ENCODE measurements at regions not wholly inside any gene's neighbourhood (a gene's known extent, or its start where the extent isn't known, plus 50 kb on each side); places are given as distances from the start of the nearest gene placed in this dataset.

GRCh38 chr11:24286238-24286637, 210.6 kb upstream of the LUZP2 start:
- Histone ChIP-seq H3K9me3 (ENCODE audit: insufficient read depth, low read depth, low read length) (no peaks in the 10 kb centered on the region), H3K36me3 (ENCODE audit: insufficient read depth, low read length) (no peaks in the 10 kb centered on the region), H3K79me2 (ENCODE audit: insufficient read depth, low read length) (no peaks in the 10 kb centered on the region), H2AFZ (ENCODE audit: low read depth, low read length) (no peak overlapping the region), H3K27ac (ENCODE audit: low read depth, low read length) (no peak overlapping the region), H3K4me2 (ENCODE audit: low read length) (no peak overlapping the region), H3K27me3 (ENCODE audit: insufficient read depth, low read length) (no peaks in the 10 kb centered on the region), H3K4me1 (ENCODE audit: insufficient read depth, low read length) (no peaks in the 10 kb centered on the region), H4K20me1 (ENCODE audit: insufficient read depth, low read length) (no peaks in the 10 kb centered on the region), H3K9ac (ENCODE audit: low read length) (no peak overlapping the region), H3K4me3 (ENCODE audit: insufficient read depth, low read depth, low read length) (no peak overlapping the region)
- H3K9me3 Mint-ChIP-seq (ENCODE audit: unreplicated experiment): peaks cover 3% of the 10 kb centered on the region
- TF ChIP-seq EZH2 (IDR thresholded peaks at IDR 0.05; ENCODE audit: insufficient read depth, low read length): no peak
- H3K4me1 Mint-ChIP-seq (ENCODE audit: low read depth, unreplicated experiment): no peaks in the 10 kb centered on the region
- H3K4me3 Mint-ChIP-seq (ENCODE audit: unreplicated experiment): no peak overlapping the region
- FAIRE-seq (no peak), DNase-seq (ENCODE audit: low read depth) (peak; percentile 10)
- H3K27me3 Mint-ChIP-seq (ENCODE audit: low read depth, unreplicated experiment): no peaks in the 10 kb centered on the region
- H3K27ac Mint-ChIP-seq (ENCODE audit: unreplicated experiment): no peak overlapping the region
- no peaks in the 10 kb centered on the region for H3K36me3 Mint-ChIP-seq (ENCODE audit: low read depth, unreplicated experiment)

GRCh38 chr11:24289301-24289700, 207.6 kb upstream of the LUZP2 start:
- Histone ChIP-seq H3K4me3 (ENCODE audit: insufficient read depth, low read depth, low read length) (no peak overlapping the region), H2AFZ (ENCODE audit: low read depth, low read length) (no peak overlapping the region), H3K36me3 (ENCODE audit: insufficient read depth, low read length) (no peaks in the 10 kb centered on the region), H3K79me2 (ENCODE audit: insufficient read depth, low read length) (no peaks in the 10 kb centered on the region), H3K4me2 (ENCODE audit: low read length) (no peak overlapping the region), H3K9ac (ENCODE audit: low read length) (no peak overlapping the region), H3K4me1 (ENCODE audit: insufficient read depth, low read length) (no peaks in the 10 kb centered on the region), H3K9me3 (ENCODE audit: insufficient read depth, low read depth, low read length) (no peaks in the 10 kb centered on the region), H4K20me1 (ENCODE audit: insufficient read depth, low read length) (no peaks in the 10 kb centered on the region), H3K27me3 (ENCODE audit: insufficient read depth, low read length) (no peaks in the 10 kb centered on the region), H3K27ac (ENCODE audit: low read depth, low read length) (no peak overlapping the region)
- TF ChIP-seq EZH2 (IDR thresholded peaks at IDR 0.05; ENCODE audit: insufficient read depth, low read length) (no peak), CTCF (IDR thresholded peaks at IDR 0.05; ENCODE audit: insufficient read depth, low read depth, low read length) (no peak)
- Mint-ChIP-seq H3K9me3 (ENCODE audit: unreplicated experiment) (peaks cover 3% of the 10 kb centered on the region), H3K4me1 (ENCODE audit: low read depth, unreplicated experiment) (no peaks in the 10 kb centered on the region), H3K27ac (ENCODE audit: unreplicated experiment) (no peak overlapping the region), H3K4me3 (ENCODE audit: unreplicated experiment) (no peak overlapping the region), H3K27me3 (ENCODE audit: low read depth, unreplicated experiment) (no peaks in the 10 kb centered on the region), H3K36me3 (ENCODE audit: low read depth, unreplicated experiment) (no peaks in the 10 kb centered on the region)
- peak; percentile 23 for FAIRE-seq
- DNase-seq (ENCODE audit: low read depth): no peak

- FAIRE-seq (no peak), DNase-seq (ENCODE audit: low read depth) (no peak)
Measured at GRCh38 chr11:24293964-24294363, 202.9 kb upstream of the LUZP2 start.

More at GRCh38 chr11:24293964-24294363, 202.9 kb upstream of the LUZP2 start:
- Histone ChIP-seq H3K4me3 (ENCODE audit: insufficient read depth, low read depth, low read length) (no peak overlapping the region), H3K9ac (ENCODE audit: low read length) (no peak overlapping the region), H3K79me2 (ENCODE audit: insufficient read depth, low read length) (no peaks in the 10 kb centered on the region), H3K27ac (ENCODE audit: low read depth, low read length) (no peak overlapping the region), H3K9me3 (ENCODE audit: insufficient read depth, low read depth, low read length) (no peaks in the 10 kb centered on the region), H3K4me2 (ENCODE audit: low read length) (no peak overlapping the region), H3K4me1 (ENCODE audit: insufficient read depth, low read length) (no peaks in the 10 kb centered on the region), H2AFZ (ENCODE audit: low read depth, low read length) (no peak overlapping the region), H3K27me3 (ENCODE audit: insufficient read depth, low read length) (no peaks in the 10 kb centered on the region), H4K20me1 (ENCODE audit: insufficient read depth, low read length) (no peaks in the 10 kb centered on the region), H3K36me3 (ENCODE audit: insufficient read depth, low read length) (no peaks in the 10 kb centered on the region)
- Mint-ChIP-seq H3K27me3 (ENCODE audit: low read depth, unreplicated experiment) (no peaks in the 10 kb centered on the region), H3K4me3 (ENCODE audit: unreplicated experiment) (no peak overlapping the region), H3K4me1 (ENCODE audit: low read depth, unreplicated experiment) (no peaks in the 10 kb centered on the region), H3K9me3 (ENCODE audit: unreplicated experiment) (peaks cover 3% of the 10 kb centered on the region), H3K27ac (ENCODE audit: unreplicated experiment) (no peak overlapping the region), H3K36me3 (ENCODE audit: low read depth, unreplicated experiment) (no peaks in the 10 kb centered on the region)
- no peak for TF ChIP-seq EZH2 (IDR thresholded peaks at IDR 0.05; ENCODE audit: insufficient read depth, low read length)
- TF ChIP-seq CTCF (IDR thresholded peaks at IDR 0.05; ENCODE audit: insufficient read depth, low read depth, low read length): no peak
